GM10248 (cell line): ENCODE measurements at regions not wholly inside any gene's neighbourhood (a gene's known extent, or its start where the extent isn't known, plus 50 kb on each side); places are given as distances from the start of the nearest gene placed in this dataset.

ENCODE experiments used
- CTCF ChIA-PET: fragments of 300-600 bp; sonication (Branson Sonifier 250); formaldehyde crosslinking; extraction: SDS; loops from one replicate; lab custom pipeline; 2021; ENCODE audit warnings: antibody characterized with exemption; lab: Yijun Ruan, JAX
- POLR2A ChIA-PET: fragments of 350-650 bp; sonication (Branson Sonifier 250); formaldehyde crosslinking; extraction: SDS; loops from one replicate; lab custom pipeline; 2020; ENCODE audit warnings: antibody characterized with exemption; lab: Yijun Ruan, JAX
- DNase-seq: peaks from one replicate; pipeline ENCODE4 v3.0.0; 2012; ENCODE audit errors: extremely low spot score
- TF ChIP-seq, protein P1 (sequence below): IDR thresholded peaks from 2 replicates; pipeline ENCODE4 v1.5.1; 2012; ENCODE audit warnings: mild to moderate bottlenecking, low read depth; ENCODE audit errors: extremely low read depth, missing control alignments, control extremely low read depth

DNA sequence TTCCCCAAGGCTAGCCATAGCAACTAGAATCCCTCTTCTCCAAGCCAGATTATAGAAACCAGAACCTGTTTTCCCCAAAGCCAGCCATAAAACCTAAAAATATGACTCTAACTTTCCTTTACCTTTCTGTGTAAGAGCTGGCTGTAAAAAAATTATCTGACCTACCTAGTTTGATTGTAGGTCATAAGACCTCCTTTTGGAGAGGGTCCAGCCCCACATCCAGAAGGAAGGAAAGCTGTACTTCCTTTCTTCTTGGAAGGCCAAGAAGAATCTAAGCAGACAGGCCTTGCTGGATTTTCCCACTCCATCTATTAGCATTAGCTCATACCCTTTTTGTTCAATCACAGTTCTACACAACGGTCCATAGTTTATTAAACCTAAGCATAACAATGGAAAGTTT is 1006.3 kb downstream of the SORCS3 start:
- DNase-seq, result no peak
- POLR2A ChIA-PET, result no interaction called here
- CTCF ChIA-PET, result no interaction called here
- TF ChIP-seq, protein P1, sequence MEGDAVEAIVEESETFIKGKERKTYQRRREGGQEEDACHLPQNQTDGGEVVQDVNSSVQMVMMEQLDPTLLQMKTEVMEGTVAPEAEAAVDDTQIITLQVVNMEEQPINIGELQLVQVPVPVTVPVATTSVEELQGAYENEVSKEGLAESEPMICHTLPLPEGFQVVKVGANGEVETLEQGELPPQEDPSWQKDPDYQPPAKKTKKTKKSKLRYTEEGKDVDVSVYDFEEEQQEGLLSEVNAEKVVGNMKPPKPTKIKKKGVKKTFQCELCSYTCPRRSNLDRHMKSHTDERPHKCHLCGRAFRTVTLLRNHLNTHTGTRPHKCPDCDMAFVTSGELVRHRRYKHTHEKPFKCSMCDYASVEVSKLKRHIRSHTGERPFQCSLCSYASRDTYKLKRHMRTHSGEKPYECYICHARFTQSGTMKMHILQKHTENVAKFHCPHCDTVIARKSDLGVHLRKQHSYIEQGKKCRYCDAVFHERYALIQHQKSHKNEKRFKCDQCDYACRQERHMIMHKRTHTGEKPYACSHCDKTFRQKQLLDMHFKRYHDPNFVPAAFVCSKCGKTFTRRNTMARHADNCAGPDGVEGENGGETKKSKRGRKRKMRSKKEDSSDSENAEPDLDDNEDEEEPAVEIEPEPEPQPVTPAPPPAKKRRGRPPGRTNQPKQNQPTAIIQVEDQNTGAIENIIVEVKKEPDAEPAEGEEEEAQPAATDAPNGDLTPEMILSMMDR, result no peak

DNA sequence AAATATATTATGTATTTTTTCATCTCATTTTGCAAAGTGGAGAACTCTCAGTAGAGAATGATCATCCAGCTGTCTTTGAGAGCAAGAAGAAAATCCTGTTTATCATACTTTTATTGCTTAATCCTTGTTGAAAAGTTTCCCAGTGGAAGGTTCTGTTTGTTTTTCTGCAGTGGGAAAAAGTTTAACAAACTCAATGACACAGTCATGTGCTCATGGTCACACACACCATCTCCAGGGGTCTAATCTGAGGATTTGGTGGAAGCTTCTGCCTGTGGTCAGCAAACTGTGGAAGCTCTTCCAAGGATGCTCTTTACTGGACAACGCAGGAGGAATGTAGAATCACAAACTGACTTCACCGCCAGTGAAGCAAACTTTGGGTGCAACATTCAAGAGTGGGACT is 1003.9 kb downstream of the SORCS3 start:
- CTCF ChIA-PET, result interaction anchor here (0.9 to 1.0 kb wide), 2 partner anchors 11 to 14 kb away, joined by 3 read pairs; no protein-coding TSS in a partner anchor
- POLR2A ChIA-PET, result no interaction called here
- DNase-seq, result no peak
- TF ChIP-seq, protein P1, result no peak

DNA sequence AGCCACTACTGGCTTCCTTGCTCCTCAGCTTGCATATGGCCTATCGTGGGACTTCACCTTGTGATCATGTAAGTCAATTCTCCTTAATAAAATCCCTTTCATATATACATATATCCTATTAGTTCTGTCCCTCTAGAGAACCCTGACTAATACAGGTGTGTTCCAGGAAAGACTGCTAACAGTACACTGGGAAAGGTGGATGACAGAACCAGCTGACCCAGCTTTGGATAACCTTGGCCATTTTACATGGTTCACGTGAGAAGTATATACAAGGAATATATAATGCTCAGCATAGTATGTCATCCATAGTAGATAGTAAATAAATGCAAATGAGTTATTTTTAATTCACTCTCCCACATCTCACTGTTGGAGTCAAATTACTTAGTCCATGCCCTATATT is 1003.5 kb downstream of the SORCS3 start:
- ChIA-PET POLR2A (no interaction called here), CTCF (interaction anchor here (0.9 kb wide), 1 partner anchor 14 kb away, joined by 3 read pairs; no protein-coding TSS in a partner anchor)
- no peak for DNase-seq
- TF ChIP-seq, protein P1, result no peak

DNA sequence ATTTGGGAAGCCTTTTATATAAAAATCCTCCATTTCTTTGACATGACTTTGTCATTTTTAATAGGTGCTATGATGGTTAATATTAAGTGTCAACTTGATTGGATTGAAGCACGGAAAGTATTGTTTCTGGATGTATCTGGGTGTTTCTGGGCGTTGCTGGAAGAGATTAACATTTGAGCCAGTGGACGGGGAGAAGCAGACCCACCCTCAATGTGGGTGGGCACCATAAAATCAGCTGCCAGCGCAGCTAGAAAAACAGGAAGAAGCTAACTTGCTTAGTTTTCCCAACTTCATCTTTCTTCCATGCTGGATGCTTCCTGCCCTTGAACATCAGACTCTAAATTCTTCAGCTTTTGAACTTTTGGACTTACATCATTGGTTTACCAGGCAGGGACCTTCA is 1003.0 kb downstream of the SORCS3 start:
- TF ChIP-seq, protein P1, result no peak
- no peak for DNase-seq
- POLR2A ChIA-PET, result no interaction called here
- CTCF ChIA-PET, result interaction anchor here (0.9 kb wide), 1 partner anchor 13 kb away, joined by 3 read pairs; no protein-coding TSS in a partner anchor

DNA sequence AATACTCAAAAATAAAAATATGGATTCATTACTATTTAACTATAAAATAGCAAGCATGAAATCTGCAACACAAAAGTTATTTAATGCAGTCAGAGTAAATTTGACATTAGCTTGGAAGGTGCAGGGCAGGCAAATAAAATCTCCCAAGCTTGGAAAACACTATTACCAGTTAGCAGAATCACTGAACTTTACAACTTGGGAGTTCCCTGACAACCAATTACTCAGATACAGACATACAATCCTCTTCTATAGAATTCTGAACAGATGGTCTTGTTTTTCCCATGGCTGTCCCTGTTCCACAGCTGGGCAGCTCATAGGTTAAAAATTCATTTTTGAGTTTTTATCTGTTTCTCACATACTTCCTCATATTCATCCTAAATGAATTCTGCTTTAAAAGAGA is 1002.6 kb downstream of the SORCS3 start:
- ChIA-PET CTCF (no interaction called here), POLR2A (no interaction called here)

DNA sequence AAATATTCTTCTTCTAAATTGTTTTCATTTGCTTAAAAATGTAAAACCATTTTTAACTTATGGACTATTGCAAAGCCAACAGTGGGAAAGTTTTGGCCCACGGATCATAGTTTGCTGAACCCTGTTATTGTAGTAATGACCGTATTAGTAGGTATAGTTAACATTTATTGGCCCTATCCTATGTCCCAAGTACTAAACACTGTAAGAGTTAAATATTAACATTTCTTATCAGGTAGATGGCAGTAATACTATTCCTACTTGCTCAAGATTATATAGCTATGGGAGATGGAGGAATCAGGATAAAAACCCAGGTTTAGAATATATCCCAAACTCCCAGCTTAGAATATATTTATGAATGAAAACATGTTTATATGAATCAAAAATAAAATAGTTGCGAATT is 993.2 kb downstream of the SORCS3 start:
- CTCF ChIA-PET, result interaction anchor here (0.7 to 1.0 kb wide), 4 partner anchors 11 to 31 kb away, joined by 3 read pairs; no protein-coding TSS in a partner anchor
- POLR2A ChIA-PET, result no interaction called here

More for the DNA sequence above, 1002.6 kb downstream of the SORCS3 start:
- TF ChIP-seq, protein P1, result no peak
- DNase-seq, result no peak

More for the DNA sequence above, 993.2 kb downstream of the SORCS3 start:
- DNase-seq, result no peak
- TF ChIP-seq, protein P1, result no peak
